ENCODE measurements at regions not wholly inside any gene's neighbourhood (a gene's known extent, or its start where the extent isn't known, plus 50 kb on each side); places are given as distances from the start of the nearest gene placed in this dataset.

- DNase-seq: no peak
Measured at GRCh38 chr13:47508527-47509228, 492.4 kb downstream of the SUCLA2 start.

- no peak for DNase-seq
Measured at GRCh38 chr13:47503475-47503874, 497.6 kb downstream of the SUCLA2 start.

GRCh38 chr13:47502166-47502565 lies 498.9 kb downstream of the SUCLA2 start:
- no peak for DNase-seq

- DNase-seq: no peak
Measured at GRCh38 chr13:47499358-47500150, 501.5 kb downstream of the SUCLA2 start.

- no peak for DNase-seq
Measured at GRCh38 chr13:47484548-47484947, 516.5 kb downstream of the SUCLA2 start.

- DNase-seq: no peak
Measured at GRCh38 chr13:47481536-47481935, 519.5 kb downstream of the SUCLA2 start.

- no peak for DNase-seq
Measured at GRCh38 chr13:47480951-47481350, 520.1 kb downstream of the SUCLA2 start.

- DNase-seq: no peak
Measured at GRCh38 chr13:47480121-47480520, 521.0 kb downstream of the SUCLA2 start.

- no peak for DNase-seq
Measured at GRCh38 chr13:47478985-47479384, 522.1 kb downstream of the SUCLA2 start.

GRCh38 chr13:47475441-47475948 lies 525.6 kb downstream of the SUCLA2 start:
- DNase-seq: no peak

GRCh38 chr13:47474839-47475238 lies 526.2 kb downstream of the SUCLA2 start:
- no peak for DNase-seq

GRCh38 chr13:47474326-47474725 lies 526.7 kb downstream of the SUCLA2 start:
- no peak for DNase-seq

GRCh38 chr13:47472516-47472915 lies 528.6 kb downstream of the SUCLA2 start:
- DNase-seq: no peak

GRCh38 chr13:47463726-47464125 lies 537.3 kb downstream of the SUCLA2 start:
- DNase-seq: no peak

GRCh38 chr13:47463002-47463401 lies 538.1 kb downstream of the SUCLA2 start:
- DNase-seq: no peak

- no peak for DNase-seq
Measured at GRCh38 chr13:47461816-47462215, 539.3 kb downstream of the SUCLA2 start.

- no peak for DNase-seq
Measured at GRCh38 chr13:47459512-47459911, 541.6 kb downstream of the SUCLA2 start.

GRCh38 chr13:47457626-47458025 lies 543.4 kb downstream of the SUCLA2 start:
- no peak for DNase-seq

- no peak for DNase-seq
Measured at GRCh38 chr13:47455626-47456025, 545.4 kb downstream of the SUCLA2 start.

- DNase-seq: no peak
Measured at GRCh38 chr13:47454986-47455385, 546.1 kb downstream of the SUCLA2 start.

GRCh38 chr13:47437406-47437805 lies 540.6 kb upstream of the HTR2A start:
- no peak for DNase-seq

GRCh38 chr13:47433461-47434005 lies 536.7 kb upstream of the HTR2A start:
- no peak for DNase-seq

GRCh38 chr13:47426126-47426849 lies 529.4 kb upstream of the HTR2A start:
- no peak for DNase-seq
